ENCODE measurements at regions not wholly inside any gene's neighbourhood (a gene's known extent, or its start where the extent isn't known, plus 50 kb on each side); places are given as distances from the start of the nearest gene placed in this dataset.

- Histone ChIP-seq H3K27ac (ENCODE audit: low read depth in 2 of 2, low read length in 1 of 2) (no peak overlapping the region), H3K4me1 (ENCODE audit: control insufficient read depth in 2 of 2, insufficient read depth in 2 of 2, low read length in 1 of 2) (no peaks in the 10 kb centered on the region), H3K9me3 (ENCODE audit: control insufficient read depth in 2 of 2, insufficient read depth in 1 of 2, low read depth in 1 of 2, low read length in 1 of 2) (peaks cover 0 to under 1% of the 10 kb centered on the region in 2 donors), H3K27me3 (ENCODE audit: control insufficient read depth in 1 of 2, insufficient read depth in 2 of 2, low read length in 2 of 2) (no peaks in the 10 kb centered on the region), H3K36me3 (ENCODE audit: control insufficient read depth in 2 of 2, insufficient read depth in 2 of 2, low read length in 1 of 2) (no peaks in the 10 kb centered on the region), H3K4me3 (ENCODE audit: low read depth in 1 of 2, low read length in 2 of 2) (no peak overlapping the region)
- 58 to 66% methylated on average over 3 of the region's 3 CpGs for WGBS, 2 donors
Measured at GRCh38 chr1:95321531-95321930, 87.5 kb downstream of the RWDD3 start.

GRCh38 chr1:95323123-95323522 lies 89.1 kb downstream of the RWDD3 start:
- WGBS, 2 donors, result 31 to 41% methylated on average over 1 of the region's 1 CpG
- Histone ChIP-seq H3K27ac (ENCODE audit: low read depth in 2 of 2, low read length in 1 of 2) (no peak overlapping the region), H3K4me1 (ENCODE audit: control insufficient read depth in 2 of 2, insufficient read depth in 2 of 2, low read length in 1 of 2) (no peaks in the 10 kb centered on the region), H3K4me3 (ENCODE audit: low read depth in 1 of 2, low read length in 2 of 2) (no peak overlapping the region), H3K9me3 (ENCODE audit: control insufficient read depth in 2 of 2, insufficient read depth in 1 of 2, low read depth in 1 of 2, low read length in 1 of 2) (no peaks in the 10 kb centered on the region), H3K27me3 (ENCODE audit: control insufficient read depth in 1 of 2, insufficient read depth in 2 of 2, low read length in 2 of 2) (no peaks in the 10 kb centered on the region), H3K36me3 (ENCODE audit: control insufficient read depth in 2 of 2, insufficient read depth in 2 of 2, low read length in 1 of 2) (no peaks in the 10 kb centered on the region)

- Histone ChIP-seq H3K4me3 (ENCODE audit: low read depth in 1 of 2, low read length in 2 of 2) (no peak overlapping the region), H3K36me3 (ENCODE audit: control insufficient read depth in 2 of 2, insufficient read depth in 2 of 2, low read length in 1 of 2) (no peaks in the 10 kb centered on the region), H3K27me3 (ENCODE audit: control insufficient read depth in 1 of 2, insufficient read depth in 2 of 2, low read length in 2 of 2) (no peaks in the 10 kb centered on the region), H3K4me1 (ENCODE audit: control insufficient read depth in 2 of 2, insufficient read depth in 2 of 2, low read length in 1 of 2) (no peaks in the 10 kb centered on the region), H3K27ac (ENCODE audit: low read depth in 2 of 2, low read length in 1 of 2) (no peak overlapping the region), H3K9me3 (ENCODE audit: control insufficient read depth in 2 of 2, insufficient read depth in 1 of 2, low read depth in 1 of 2, low read length in 1 of 2) (no peaks in the 10 kb centered on the region)
- 79 to 85% methylated on average over 4 of the region's 4 CpGs for WGBS, 2 donors
Measured at GRCh38 chr1:95325349-95325748, 91.3 kb downstream of the RWDD3 start.

- Histone ChIP-seq H3K27me3 (ENCODE audit: control insufficient read depth in 1 of 2, insufficient read depth in 2 of 2, low read length in 2 of 2) (no peaks in the 10 kb centered on the region), H3K36me3 (ENCODE audit: control insufficient read depth in 2 of 2, insufficient read depth in 2 of 2, low read length in 1 of 2) (no peaks in the 10 kb centered on the region), H3K27ac (ENCODE audit: low read depth in 2 of 2, low read length in 1 of 2) (no peak overlapping the region), H3K9me3 (ENCODE audit: control insufficient read depth in 2 of 2, insufficient read depth in 1 of 2, low read depth in 1 of 2, low read length in 1 of 2) (no peaks in the 10 kb centered on the region), H3K4me1 (ENCODE audit: control insufficient read depth in 2 of 2, insufficient read depth in 2 of 2, low read length in 1 of 2) (no peaks in the 10 kb centered on the region), H3K4me3 (ENCODE audit: low read depth in 1 of 2, low read length in 2 of 2) (no peak overlapping the region)
- 54 to 64% methylated on average over 4 of the region's 4 CpGs for WGBS, 2 donors
Measured at GRCh38 chr1:95326023-95326422, 92.0 kb downstream of the RWDD3 start.

- Histone ChIP-seq H3K27me3 (ENCODE audit: control insufficient read depth in 1 of 2, insufficient read depth in 2 of 2, low read length in 2 of 2) (no peaks in the 10 kb centered on the region), H3K9me3 (ENCODE audit: control insufficient read depth in 2 of 2, insufficient read depth in 1 of 2, low read depth in 1 of 2, low read length in 1 of 2) (no peaks in the 10 kb centered on the region), H3K4me1 (ENCODE audit: control insufficient read depth in 2 of 2, insufficient read depth in 2 of 2, low read length in 1 of 2) (no peaks in the 10 kb centered on the region), H3K27ac (ENCODE audit: low read depth in 2 of 2, low read length in 1 of 2) (no peak overlapping the region), H3K36me3 (ENCODE audit: control insufficient read depth in 2 of 2, insufficient read depth in 2 of 2, low read length in 1 of 2) (no peaks in the 10 kb centered on the region), H3K4me3 (ENCODE audit: low read depth in 1 of 2, low read length in 2 of 2) (no peak overlapping the region)
- 88 to 95% methylated on average over 1 of the region's 1 CpG for WGBS, 2 donors
Measured at GRCh38 chr1:95332754-95333153, 98.7 kb downstream of the RWDD3 start.

- Histone ChIP-seq H3K27ac (ENCODE audit: low read depth in 2 of 2, low read length in 1 of 2) (no peak overlapping the region), H3K9me3 (ENCODE audit: control insufficient read depth in 2 of 2, insufficient read depth in 1 of 2, low read depth in 1 of 2, low read length in 1 of 2) (no peaks in the 10 kb centered on the region), H3K4me3 (ENCODE audit: low read depth in 1 of 2, low read length in 2 of 2) (no peak overlapping the region), H3K27me3 (ENCODE audit: control insufficient read depth in 1 of 2, insufficient read depth in 2 of 2, low read length in 2 of 2) (no peaks in the 10 kb centered on the region), H3K36me3 (ENCODE audit: control insufficient read depth in 2 of 2, insufficient read depth in 2 of 2, low read length in 1 of 2) (no peaks in the 10 kb centered on the region), H3K4me1 (ENCODE audit: control insufficient read depth in 2 of 2, insufficient read depth in 2 of 2, low read length in 1 of 2) (no peaks in the 10 kb centered on the region)
- 82 to 83% methylated on average over 9 of the region's 9 CpGs for WGBS, 2 donors
Measured at GRCh38 chr1:95339377-95339776, 105.4 kb downstream of the RWDD3 start.

GRCh38 chr1:95340061-95340460 lies 106.1 kb downstream of the RWDD3 start:
- Histone ChIP-seq H3K36me3 (ENCODE audit: control insufficient read depth in 2 of 2, insufficient read depth in 2 of 2, low read length in 1 of 2) (no peaks in the 10 kb centered on the region), H3K27me3 (ENCODE audit: control insufficient read depth in 1 of 2, insufficient read depth in 2 of 2, low read length in 2 of 2) (no peaks in the 10 kb centered on the region), H3K27ac (ENCODE audit: low read depth in 2 of 2, low read length in 1 of 2) (no peak overlapping the region), H3K9me3 (ENCODE audit: control insufficient read depth in 2 of 2, insufficient read depth in 1 of 2, low read depth in 1 of 2, low read length in 1 of 2) (no peaks in the 10 kb centered on the region), H3K4me3 (ENCODE audit: low read depth in 1 of 2, low read length in 2 of 2) (no peak overlapping the region), H3K4me1 (ENCODE audit: control insufficient read depth in 2 of 2, insufficient read depth in 2 of 2, low read length in 1 of 2) (no peaks in the 10 kb centered on the region)
- WGBS, 2 donors, result 51 to 54% methylated on average over 2 of the region's 2 CpGs

- H3K27ac ChIP-seq (ENCODE audit: low read depth in 2 of 2, low read length in 1 of 2), result no peak overlapping the region
- H3K9me3 ChIP-seq (ENCODE audit: control insufficient read depth in 2 of 2, insufficient read depth in 1 of 2, low read depth in 1 of 2, low read length in 1 of 2), result no peaks in the 10 kb centered on the region
- no peaks in the 10 kb centered on the region for H3K4me1 ChIP-seq (ENCODE audit: control insufficient read depth in 2 of 2, insufficient read depth in 2 of 2, low read length in 1 of 2)
- no peaks in the 10 kb centered on the region for H3K27me3 ChIP-seq (ENCODE audit: control insufficient read depth in 1 of 2, insufficient read depth in 2 of 2, low read length in 2 of 2)
- H3K4me3 ChIP-seq (ENCODE audit: low read depth in 1 of 2, low read length in 2 of 2), result no peak overlapping the region
- 26 to 52% methylated on average over 2 of the region's 2 CpGs for WGBS, 2 donors
- no peaks in the 10 kb centered on the region for H3K36me3 ChIP-seq (ENCODE audit: control insufficient read depth in 2 of 2, insufficient read depth in 2 of 2, low read length in 1 of 2)
Measured at GRCh38 chr1:95352767-95353166, 118.8 kb downstream of the RWDD3 start.

- H3K4me1 ChIP-seq (ENCODE audit: control insufficient read depth in 2 of 2, insufficient read depth in 2 of 2, low read length in 1 of 2), result no peaks in the 10 kb centered on the region
- H3K36me3 ChIP-seq (ENCODE audit: control insufficient read depth in 2 of 2, insufficient read depth in 2 of 2, low read length in 1 of 2), result no peaks in the 10 kb centered on the region
- H3K27ac ChIP-seq (ENCODE audit: low read depth in 2 of 2, low read length in 1 of 2), result no peak overlapping the region
Measured at GRCh38 chr1:95353194-95353593, 119.2 kb downstream of the RWDD3 start.

GRCh38 chr1:95364546-95364945 lies 130.5 kb downstream of the RWDD3 start:
- H3K4me1 ChIP-seq (ENCODE audit: control insufficient read depth in 2 of 2, insufficient read depth in 2 of 2, low read length in 1 of 2), result no peaks in the 10 kb centered on the region
- H3K36me3 ChIP-seq (ENCODE audit: control insufficient read depth in 2 of 2, insufficient read depth in 2 of 2, low read length in 1 of 2), result no peaks in the 10 kb centered on the region
- WGBS, 2 donors, result 59 to 75% methylated on average over 1 of the region's 1 CpG
- H3K4me3 ChIP-seq (ENCODE audit: low read depth in 1 of 2, low read length in 2 of 2), result no peak overlapping the region
- no peaks in the 10 kb centered on the region for H3K9me3 ChIP-seq (ENCODE audit: control insufficient read depth in 2 of 2, insufficient read depth in 1 of 2, low read depth in 1 of 2, low read length in 1 of 2)
- H3K27me3 ChIP-seq (ENCODE audit: control insufficient read depth in 1 of 2, insufficient read depth in 2 of 2, low read length in 2 of 2), result peaks cover 0 to 3% of the 10 kb centered on the region in 2 donors
- no peak overlapping the region for H3K27ac ChIP-seq (ENCODE audit: low read depth in 2 of 2, low read length in 1 of 2)

More at GRCh38 chr1:95353194-95353593, 119.2 kb downstream of the RWDD3 start:
- WGBS, 2 donors, result 24 to 26% methylated on average over 3 of the region's 3 CpGs
- Histone ChIP-seq H3K27me3 (ENCODE audit: control insufficient read depth in 1 of 2, insufficient read depth in 2 of 2, low read length in 2 of 2) (no peaks in the 10 kb centered on the region), H3K4me3 (ENCODE audit: low read depth in 1 of 2, low read length in 2 of 2) (no peak overlapping the region), H3K9me3 (ENCODE audit: control insufficient read depth in 2 of 2, insufficient read depth in 1 of 2, low read depth in 1 of 2, low read length in 1 of 2) (no peaks in the 10 kb centered on the region)

Measured in esophagus (tissue), 2 donors.